ENCODE measurements at regions not wholly inside any gene's neighbourhood (a gene's known extent, or its start where the extent isn't known, plus 50 kb on each side); places are given as distances from the start of the nearest gene placed in this dataset.

DNA sequence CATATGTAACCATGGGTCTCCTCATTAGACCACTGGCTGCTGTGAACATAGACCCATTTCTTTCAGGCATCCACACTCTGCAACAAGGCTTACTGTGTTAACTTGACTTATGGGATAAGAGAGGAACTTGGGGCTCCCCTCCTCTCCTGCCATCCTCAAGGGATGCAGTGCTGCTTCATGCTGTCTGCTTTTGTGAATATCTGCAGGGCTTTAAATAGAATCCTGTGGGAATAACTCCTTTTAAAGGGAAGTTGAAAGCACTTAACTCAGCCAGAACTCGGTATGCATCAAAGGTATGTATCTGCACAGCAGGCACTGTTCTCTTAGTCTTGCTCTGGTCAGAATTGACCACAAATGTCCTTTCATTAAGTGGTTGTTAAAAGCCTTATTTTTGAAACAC is 222.5 kb upstream of the KIRREL3 start:
- no peak for DNase-seq
- TF ChIP-seq, protein P1, sequence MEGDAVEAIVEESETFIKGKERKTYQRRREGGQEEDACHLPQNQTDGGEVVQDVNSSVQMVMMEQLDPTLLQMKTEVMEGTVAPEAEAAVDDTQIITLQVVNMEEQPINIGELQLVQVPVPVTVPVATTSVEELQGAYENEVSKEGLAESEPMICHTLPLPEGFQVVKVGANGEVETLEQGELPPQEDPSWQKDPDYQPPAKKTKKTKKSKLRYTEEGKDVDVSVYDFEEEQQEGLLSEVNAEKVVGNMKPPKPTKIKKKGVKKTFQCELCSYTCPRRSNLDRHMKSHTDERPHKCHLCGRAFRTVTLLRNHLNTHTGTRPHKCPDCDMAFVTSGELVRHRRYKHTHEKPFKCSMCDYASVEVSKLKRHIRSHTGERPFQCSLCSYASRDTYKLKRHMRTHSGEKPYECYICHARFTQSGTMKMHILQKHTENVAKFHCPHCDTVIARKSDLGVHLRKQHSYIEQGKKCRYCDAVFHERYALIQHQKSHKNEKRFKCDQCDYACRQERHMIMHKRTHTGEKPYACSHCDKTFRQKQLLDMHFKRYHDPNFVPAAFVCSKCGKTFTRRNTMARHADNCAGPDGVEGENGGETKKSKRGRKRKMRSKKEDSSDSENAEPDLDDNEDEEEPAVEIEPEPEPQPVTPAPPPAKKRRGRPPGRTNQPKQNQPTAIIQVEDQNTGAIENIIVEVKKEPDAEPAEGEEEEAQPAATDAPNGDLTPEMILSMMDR (IDR thresholded peaks at IDR 0.05): no peak
- Mint-ChIP-seq H3K4me1 (ENCODE audit: low read depth) (no peaks in the 10 kb centered on the region), H3K4me3 (no peak overlapping the region), H3K27ac (no peak overlapping the region), H3K9me3 (no peaks in the 10 kb centered on the region), H3K27me3 (ENCODE audit: insufficient read depth) (peaks cover 9% of the 10 kb centered on the region), H3K36me3 (ENCODE audit: low read depth) (no peaks in the 10 kb centered on the region)

DNA sequence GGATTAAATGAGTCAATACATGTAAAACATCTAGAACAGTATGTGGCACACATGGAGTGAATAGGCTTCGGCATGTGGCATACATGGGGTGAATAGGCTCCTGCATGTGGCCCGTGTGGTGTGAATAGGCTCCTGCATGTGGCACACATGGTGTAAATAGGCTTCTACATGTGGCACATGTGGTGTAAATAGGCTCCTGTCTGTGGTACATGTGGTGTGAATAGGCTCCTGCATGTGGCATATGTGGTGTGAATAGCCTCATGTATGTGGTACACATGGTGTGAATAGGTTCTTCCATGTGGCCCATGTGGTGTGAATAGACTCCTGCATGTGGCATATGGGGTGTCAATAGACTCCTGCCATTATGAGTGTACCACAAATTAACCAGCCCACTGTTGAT is 219.1 kb upstream of the KIRREL3 start:
- H3K4me3 Mint-ChIP-seq: no peak overlapping the region
- no peak overlapping the region for H3K27ac Mint-ChIP-seq
- DNase-seq: no peak
- H3K9me3 Mint-ChIP-seq: no peaks in the 10 kb centered on the region
- H3K4me1 Mint-ChIP-seq (ENCODE audit: low read depth): no peaks in the 10 kb centered on the region
- no peaks in the 10 kb centered on the region for H3K36me3 Mint-ChIP-seq (ENCODE audit: low read depth)
- TF ChIP-seq, protein P1 (IDR thresholded peaks at IDR 0.05): no peak
- peaks cover 17% of the 10 kb centered on the region for H3K27me3 Mint-ChIP-seq (ENCODE audit: insufficient read depth)

DNA sequence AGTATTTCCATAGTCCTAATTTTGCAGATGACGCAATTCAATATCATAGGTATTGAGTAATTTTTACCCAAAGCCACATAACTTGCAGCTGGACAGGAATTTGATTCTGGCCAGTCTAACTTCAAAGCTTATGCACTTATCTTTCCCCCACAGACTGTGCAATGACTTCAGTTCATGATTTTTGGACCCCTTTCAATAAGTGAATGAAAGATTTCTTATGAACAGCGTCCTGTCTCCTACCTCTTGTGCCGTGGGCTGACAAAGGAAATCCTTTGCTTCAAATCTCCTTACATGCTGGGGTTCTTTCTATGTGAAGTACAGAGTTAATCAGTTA is 217.7 kb upstream of the KIRREL3 start:
- no peak for DNase-seq
- Mint-ChIP-seq H3K27me3 (ENCODE audit: insufficient read depth) (peaks cover 16% of the 10 kb centered on the region), H3K9me3 (no peaks in the 10 kb centered on the region), H3K4me1 (ENCODE audit: low read depth) (no peaks in the 10 kb centered on the region), H3K4me3 (no peak overlapping the region), H3K36me3 (ENCODE audit: low read depth) (no peaks in the 10 kb centered on the region), H3K27ac (no peak overlapping the region)
- TF ChIP-seq, protein P1 (IDR thresholded peaks at IDR 0.05): no peak

GRCh38 chr11:127217452-127218274 is 217.1 kb upstream of the KIRREL3 start:
- H3K4me3 Mint-ChIP-seq: no peak overlapping the region
- DNase-seq: no peak
- H3K36me3 Mint-ChIP-seq (ENCODE audit: low read depth): no peaks in the 10 kb centered on the region
- H3K4me1 Mint-ChIP-seq (ENCODE audit: low read depth): no peaks in the 10 kb centered on the region
- no peaks in the 10 kb centered on the region for H3K9me3 Mint-ChIP-seq
- TF ChIP-seq, protein P1 (IDR thresholded peaks at IDR 0.05): no peak
- H3K27ac Mint-ChIP-seq: no peak overlapping the region
- H3K27me3 Mint-ChIP-seq (ENCODE audit: insufficient read depth): peaks cover 11% of the 10 kb centered on the region

DNA sequence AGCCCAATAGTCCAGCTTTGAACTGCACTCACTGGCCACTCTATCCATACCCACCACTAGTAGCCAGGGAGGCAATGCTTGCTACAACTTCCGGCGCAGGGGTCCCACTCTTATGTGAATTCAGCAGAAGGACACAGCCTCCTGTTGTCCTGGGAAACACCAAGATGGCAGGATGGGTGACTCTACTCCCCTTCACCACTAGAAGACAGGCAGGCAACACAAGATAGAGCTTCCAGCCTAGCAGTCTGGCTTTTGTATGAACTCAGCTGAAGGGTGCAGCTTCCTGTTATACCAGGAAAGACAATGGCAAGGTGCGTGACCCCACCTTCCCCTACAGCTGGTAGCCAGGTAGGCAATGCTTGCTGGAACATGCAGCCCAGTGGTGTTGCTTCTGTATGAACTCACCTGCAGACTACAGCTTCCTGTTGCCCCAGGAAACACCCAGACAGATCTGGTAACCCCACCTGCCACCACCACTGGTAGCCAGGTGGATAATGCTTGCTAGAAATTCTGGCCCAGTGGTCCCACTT is 205.2 kb upstream of the KIRREL3 start:
- Mint-ChIP-seq H3K27me3 (ENCODE audit: insufficient read depth) (peaks cover 5% of the 10 kb centered on the region), H3K4me1 (ENCODE audit: low read depth) (no peaks in the 10 kb centered on the region), H3K4me3 (no peak overlapping the region), H3K27ac (no peak overlapping the region), H3K9me3 (no peaks in the 10 kb centered on the region), H3K36me3 (ENCODE audit: low read depth) (no peaks in the 10 kb centered on the region)
- TF ChIP-seq, protein P1 (IDR thresholded peaks at IDR 0.05): no peak
- no peak for DNase-seq
